Hematopoietic multipotent progenitor cell treated with erythropoietin and hydrocortisone succinate and interleukin-3 and kit ligand, for 6 days (in vitro differentiated cells): ENCODE measurements at regions not wholly inside any gene's neighbourhood (a gene's known extent, or its start where the extent isn't known, plus 50 kb on each side); places are given as distances from the start of the nearest gene placed in this dataset.
"Not testable (repeated sequence)": the region's sequence is repeated elsewhere in the genome, so short reads cannot be mapped to it uniquely, and the experiment has no call there.

ENCODE experiments used
- DNase-seq: peaks from one replicate; pipeline ENCODE4 v3.0.0-alpha.2; 2015

GRCh38 chr21:14825514-14825974 is 239.3 kb downstream of the NRIP1 start:
- DNase-seq = no peak

GRCh38 chr21:14824126-14824525 is 240.7 kb downstream of the NRIP1 start:
- no peak for DNase-seq

DNA sequence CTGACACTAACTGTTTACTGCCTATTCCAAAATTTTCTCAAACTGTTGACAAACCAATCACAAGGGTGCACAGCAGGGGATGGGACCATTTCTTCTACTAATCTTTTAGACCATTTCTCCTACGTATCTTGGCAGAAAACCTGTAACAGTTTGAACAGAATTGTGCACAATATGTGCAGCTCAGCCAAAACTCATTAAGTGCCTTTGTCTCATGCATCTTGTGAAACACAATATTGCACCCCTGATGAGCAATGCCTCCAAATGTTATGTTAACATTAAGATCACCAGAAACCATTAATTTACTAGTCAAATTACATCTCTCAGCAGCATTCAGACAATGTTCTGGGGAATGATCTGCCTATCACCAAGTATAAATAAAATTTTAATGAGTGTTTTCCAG is 247.5 kb downstream of the NRIP1 start:
- no peak for DNase-seq

- no peak for DNase-seq
These were observed 249.8 kb downstream of the NRIP1 start for GRCh38 chr21:14814991-14815390.

DNA sequence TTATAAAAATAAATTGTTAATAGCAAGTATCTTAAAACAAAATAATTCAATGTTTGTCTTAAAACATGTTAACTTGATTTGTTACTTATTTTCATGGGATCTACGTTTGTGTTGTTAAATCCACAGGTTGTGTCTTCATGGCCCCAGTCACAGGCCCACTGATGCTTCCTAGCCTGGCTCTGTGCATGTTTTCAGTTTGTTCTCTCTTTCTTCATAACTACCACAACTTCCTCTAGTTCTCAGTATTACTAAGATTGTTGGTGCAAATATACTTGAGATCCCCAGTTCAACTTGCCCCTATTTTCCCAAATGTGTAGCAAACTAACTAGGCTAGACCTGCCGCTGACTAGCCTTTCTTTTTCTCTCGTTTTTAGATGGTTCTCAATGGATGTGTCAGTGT is 250.5 kb downstream of the NRIP1 start:
- no peak for DNase-seq

GRCh38 chr21:14804170-14804569 is 258.1 kb upstream of the SAMSN1 start:
- not testable (repeated sequence) for DNase-seq

- DNase-seq = no peak
These were observed 251.4 kb upstream of the SAMSN1 start for GRCh38 chr21:14797543-14797942.

DNA sequence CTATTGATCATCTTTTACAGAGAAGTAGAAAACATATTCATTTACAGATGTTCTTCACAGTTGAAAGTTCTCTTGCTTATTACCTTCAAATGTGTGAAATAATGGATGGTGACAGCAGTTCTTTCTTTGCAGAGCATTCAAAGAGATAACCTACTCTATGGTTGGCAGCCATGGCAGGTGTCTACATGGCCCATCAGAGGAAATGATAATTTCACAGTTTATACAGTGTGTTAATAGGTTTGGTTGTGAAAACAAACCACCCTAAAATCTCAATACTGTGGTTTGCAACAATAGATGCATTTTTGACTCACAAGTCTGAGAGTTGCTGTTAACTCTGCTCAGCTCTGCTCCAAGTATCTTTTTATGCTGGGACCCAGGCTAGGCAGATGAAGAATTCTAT is 241.2 kb upstream of the SAMSN1 start:
- no peak for DNase-seq

DNA sequence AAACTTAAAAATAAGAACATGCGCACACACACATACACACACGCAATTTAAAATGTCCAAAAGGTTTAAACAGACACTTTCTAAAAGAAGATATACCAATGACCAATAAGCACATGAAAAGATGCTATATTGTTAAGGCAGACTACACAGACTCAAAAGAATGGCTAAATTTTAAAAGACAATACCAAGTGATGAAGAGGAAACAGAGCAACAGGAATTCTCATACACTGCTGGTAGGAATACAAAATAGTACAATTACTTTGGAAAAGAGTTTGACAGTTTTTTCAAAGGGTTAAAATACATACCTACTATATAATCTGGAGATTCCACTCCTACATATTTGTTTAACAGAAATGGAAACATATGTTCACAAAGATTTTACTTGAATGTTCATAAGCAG is 239.6 kb upstream of the SAMSN1 start:
- DNase-seq = no peak

- DNase-seq = peak; percentile 74
These were observed 227.7 kb upstream of the SAMSN1 start for GRCh38 chr21:14773777-14774345.

- no peak for DNase-seq
These were observed 225.5 kb upstream of the SAMSN1 start for GRCh38 chr21:14771593-14771992.

- DNase-seq = no peak
These were observed 221.9 kb upstream of the SAMSN1 start for GRCh38 chr21:14768042-14768441.

- DNase-seq = no peak
These were observed 221.2 kb upstream of the SAMSN1 start for GRCh38 chr21:14767192-14767852.

DNA sequence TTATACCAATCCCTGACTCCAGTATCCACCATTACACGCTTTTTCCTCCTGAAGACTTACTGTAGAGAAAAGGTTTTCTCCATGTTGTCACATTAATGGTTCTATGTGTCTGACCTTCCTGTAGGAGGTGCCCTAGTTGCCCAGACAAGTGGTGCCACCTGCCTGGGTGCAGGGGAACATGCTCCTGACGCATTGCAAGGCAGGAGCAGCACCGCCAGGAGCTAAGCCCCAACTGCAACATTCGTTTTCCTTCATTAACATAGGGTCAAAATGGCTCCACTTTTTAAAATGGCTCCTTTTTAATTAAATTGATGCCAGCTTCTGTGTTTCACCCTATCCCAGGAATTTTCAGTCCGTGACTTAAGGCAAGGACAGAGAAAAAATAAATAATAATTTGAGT is 220.1 kb upstream of the SAMSN1 start:
- DNase-seq = no peak

- DNase-seq = no peak
These were observed 217.6 kb upstream of the SAMSN1 start for GRCh38 chr21:14763695-14764064.

- DNase-seq = peak; percentile 70
These were observed 216.9 kb upstream of the SAMSN1 start for GRCh38 chr21:14762734-14763694.

- peak; percentile 23 for DNase-seq
These were observed 216.2 kb upstream of the SAMSN1 start for GRCh38 chr21:14762327-14762726.

DNA sequence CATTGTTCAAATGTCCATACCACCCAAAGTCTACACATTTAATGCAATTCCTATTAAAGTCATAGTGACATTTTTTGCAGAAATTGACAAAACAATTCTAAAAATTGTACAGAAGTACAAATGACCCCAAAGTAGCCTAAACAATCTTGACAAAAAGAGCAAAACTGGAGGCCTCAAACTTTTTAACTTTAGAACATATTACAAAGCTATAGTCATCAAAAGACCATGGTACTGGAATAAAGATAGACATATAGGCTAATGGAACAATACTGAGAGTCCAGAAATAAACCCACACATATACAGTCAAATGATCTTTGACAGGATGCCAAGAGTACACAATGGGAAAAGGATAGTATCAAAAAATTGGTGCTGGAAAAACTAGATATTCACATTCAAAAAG is 213.2 kb upstream of the SAMSN1 start:
- DNase-seq = no peak

DNA sequence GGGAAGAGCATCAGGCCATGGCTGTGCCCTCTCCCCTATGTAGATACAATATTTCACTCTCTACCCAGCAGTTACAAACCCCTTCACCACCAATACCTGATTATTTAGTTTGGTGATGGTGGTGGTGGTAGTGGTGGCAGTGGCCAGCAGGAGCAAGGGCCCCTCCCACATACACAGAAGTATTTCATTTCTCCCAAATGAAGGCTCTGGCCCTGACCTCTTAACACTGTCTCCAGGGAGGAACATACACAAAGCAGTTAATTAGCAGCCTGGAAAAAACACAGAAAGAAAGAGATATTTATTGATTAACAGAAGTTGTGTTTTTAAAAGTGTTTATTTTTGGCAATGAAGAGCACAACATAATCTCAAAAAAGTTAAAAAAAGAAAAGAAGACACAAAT is 212.7 kb upstream of the SAMSN1 start:
- no peak for DNase-seq

GRCh38 chr21:14757533-14758327 is 211.6 kb upstream of the SAMSN1 start:
- DNase-seq = no peak

DNA sequence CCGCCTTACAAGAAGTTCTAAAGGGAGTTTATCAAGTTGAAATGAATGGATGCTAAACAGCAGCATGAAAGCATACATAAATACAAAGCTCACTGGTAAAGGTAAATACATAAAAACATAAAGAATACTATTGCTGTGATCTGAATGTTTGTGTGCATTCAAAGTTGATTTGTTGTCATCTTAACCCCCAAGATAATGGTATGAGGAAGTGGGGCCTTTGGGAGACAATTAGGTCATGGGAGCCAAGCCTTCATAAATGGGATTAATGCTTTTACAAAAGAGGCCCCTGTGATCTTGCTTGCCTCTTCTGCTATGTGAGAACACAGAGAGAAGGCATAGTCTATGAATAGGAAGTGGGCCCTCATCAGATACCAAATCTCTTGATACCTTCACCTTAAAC is 209.0 kb upstream of the SAMSN1 start:
- no peak for DNase-seq

DNA sequence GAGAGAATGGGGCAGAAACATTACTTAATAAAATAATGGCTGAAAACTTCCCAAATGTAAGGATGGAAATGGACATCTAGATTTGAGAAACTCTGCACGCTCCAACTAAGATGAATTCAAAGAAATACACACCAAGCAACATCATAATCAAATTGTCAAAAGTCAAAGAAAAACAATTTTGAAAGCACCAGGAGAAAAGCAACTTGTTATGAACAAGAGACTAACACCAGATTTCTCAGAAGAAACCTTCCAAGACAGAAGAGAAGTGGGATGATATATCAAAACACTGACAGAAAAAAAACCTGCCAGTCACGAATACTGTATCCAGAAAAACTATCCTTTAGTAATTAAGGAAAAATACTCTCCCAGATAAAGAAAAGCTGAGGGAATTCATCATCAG is 208.6 kb upstream of the SAMSN1 start:
- DNase-seq = no peak

DNA sequence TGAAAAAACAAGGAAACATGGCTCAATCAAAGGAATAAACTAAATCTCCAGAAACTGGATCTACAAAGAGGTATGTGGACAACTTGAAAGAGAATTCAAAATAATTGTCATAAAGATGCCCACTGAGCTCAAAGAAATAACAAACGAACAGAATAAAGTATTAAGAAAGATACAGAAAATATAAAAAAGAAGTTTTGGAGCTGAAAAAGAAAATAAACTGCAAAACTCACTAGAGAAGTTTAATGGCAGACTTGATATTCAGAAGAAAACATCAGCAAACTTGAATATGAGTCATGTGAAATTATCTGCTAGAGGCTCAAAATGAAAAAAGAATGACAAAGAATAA is 208.1 kb upstream of the SAMSN1 start:
- no peak for DNase-seq
